ENCODE measurements at regions not wholly inside any gene's neighbourhood (a gene's known extent, or its start where the extent isn't known, plus 50 kb on each side); places are given as distances from the start of the nearest gene placed in this dataset.
"Not testable (repeated sequence)": the region's sequence is repeated elsewhere in the genome, so short reads cannot be mapped to it uniquely, and the experiment has no call there.

- DNase-seq = no peak
Measured at GRCh38 chr16:10317425-10318001, 68.3 kb upstream of the ATF7IP2 start.

GRCh38 chr16:10318798-10319500 lies 66.9 kb upstream of the ATF7IP2 start:
- DNase-seq = no peak

GRCh38 chr16:10321407-10322387 lies 64.2 kb upstream of the ATF7IP2 start:
- DNase-seq = no peak

- no peak for DNase-seq
Measured at GRCh38 chr16:10322723-10323527, 62.9 kb upstream of the ATF7IP2 start.

GRCh38 chr16:10323528-10323869 lies 62.4 kb upstream of the ATF7IP2 start:
- no peak for DNase-seq

- no peak for DNase-seq
Measured at GRCh38 chr16:10324210-10324609, 61.7 kb upstream of the ATF7IP2 start.

- no peak for DNase-seq
Measured at GRCh38 chr16:10325783-10326543, 59.9 kb upstream of the ATF7IP2 start.

- DNase-seq = no peak
Measured at GRCh38 chr16:10326647-10327046, 59.2 kb upstream of the ATF7IP2 start.

GRCh38 chr16:10328291-10328690 lies 57.6 kb upstream of the ATF7IP2 start:
- not testable (repeated sequence) for DNase-seq

GRCh38 chr16:10332241-10332640 lies 53.6 kb upstream of the ATF7IP2 start:
- DNase-seq = no peak

GRCh38 chr16:10332775-10333174 lies 53.1 kb upstream of the ATF7IP2 start:
- no peak for DNase-seq

GRCh38 chr16:10333321-10334032 lies 52.4 kb upstream of the ATF7IP2 start:
- DNase-seq = no peak

- no peak for DNase-seq
Measured at GRCh38 chr16:10335681-10336080, 50.2 kb upstream of the ATF7IP2 start.

Measured in activated CD4-positive, alpha-beta T cell treated with anti-CD3 and anti-CD28 coated beads, Interleukin-2, amount 50 U/mL, for 48 hours (primary cell).